Fibroblast of mammary gland (primary cell): ENCODE measurements at regions not wholly inside any gene's neighbourhood (a gene's known extent, or its start where the extent isn't known, plus 50 kb on each side); places are given as distances from the start of the nearest gene placed in this dataset.
"Not testable (repeated sequence)": the region's sequence is repeated elsewhere in the genome, so short reads cannot be mapped to it uniquely, and the experiment has no call there.

Source experiments
- DNase-seq: peaks from one replicate; pipeline ENCODE4 v3.0.0-alpha.2; 2010; ENCODE audit warnings: low read depth
- H3K4me3 ChIP-seq: 2 replicates; pipeline ENCODE4 v1.5.1; 2011; ENCODE audit warnings: low read depth, mild to moderate bottlenecking, low read length, moderate library complexity; ENCODE audit not compliant: control insufficient read depth
- TF ChIP-seq, protein P1 (sequence below): conservative IDR thresholded peaks from 2 replicates; pipeline ENCODE4 v1.5.1; 2011; ENCODE audit warnings: low read depth, low read length, inconsistent platforms; ENCODE audit not compliant: control insufficient read depth, insufficient read depth

DNA sequence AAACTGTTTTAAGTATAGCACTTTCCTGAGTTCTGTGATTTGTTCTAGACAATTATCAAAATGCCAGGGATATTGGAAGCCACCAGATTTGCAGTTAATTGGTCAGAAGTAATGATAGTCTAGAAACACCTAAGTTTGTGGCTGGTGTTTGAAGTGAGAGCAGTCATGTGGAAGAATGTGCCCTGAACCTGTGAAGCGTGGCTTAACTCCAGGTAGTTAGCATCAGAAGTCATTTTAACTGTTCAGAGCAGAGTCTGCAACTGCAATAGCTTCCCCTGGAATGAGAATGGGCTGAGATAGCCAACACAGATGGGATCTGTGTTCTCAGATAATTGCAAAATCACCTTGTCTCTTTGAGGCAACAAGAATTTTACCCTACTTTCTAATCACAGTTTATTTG lies 255.1 kb upstream of the GK2 start:
- H3K4me3 ChIP-seq: no peak overlapping the region
- TF ChIP-seq, protein P1, sequence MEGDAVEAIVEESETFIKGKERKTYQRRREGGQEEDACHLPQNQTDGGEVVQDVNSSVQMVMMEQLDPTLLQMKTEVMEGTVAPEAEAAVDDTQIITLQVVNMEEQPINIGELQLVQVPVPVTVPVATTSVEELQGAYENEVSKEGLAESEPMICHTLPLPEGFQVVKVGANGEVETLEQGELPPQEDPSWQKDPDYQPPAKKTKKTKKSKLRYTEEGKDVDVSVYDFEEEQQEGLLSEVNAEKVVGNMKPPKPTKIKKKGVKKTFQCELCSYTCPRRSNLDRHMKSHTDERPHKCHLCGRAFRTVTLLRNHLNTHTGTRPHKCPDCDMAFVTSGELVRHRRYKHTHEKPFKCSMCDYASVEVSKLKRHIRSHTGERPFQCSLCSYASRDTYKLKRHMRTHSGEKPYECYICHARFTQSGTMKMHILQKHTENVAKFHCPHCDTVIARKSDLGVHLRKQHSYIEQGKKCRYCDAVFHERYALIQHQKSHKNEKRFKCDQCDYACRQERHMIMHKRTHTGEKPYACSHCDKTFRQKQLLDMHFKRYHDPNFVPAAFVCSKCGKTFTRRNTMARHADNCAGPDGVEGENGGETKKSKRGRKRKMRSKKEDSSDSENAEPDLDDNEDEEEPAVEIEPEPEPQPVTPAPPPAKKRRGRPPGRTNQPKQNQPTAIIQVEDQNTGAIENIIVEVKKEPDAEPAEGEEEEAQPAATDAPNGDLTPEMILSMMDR: no peak
- DNase-seq: no peak

DNA sequence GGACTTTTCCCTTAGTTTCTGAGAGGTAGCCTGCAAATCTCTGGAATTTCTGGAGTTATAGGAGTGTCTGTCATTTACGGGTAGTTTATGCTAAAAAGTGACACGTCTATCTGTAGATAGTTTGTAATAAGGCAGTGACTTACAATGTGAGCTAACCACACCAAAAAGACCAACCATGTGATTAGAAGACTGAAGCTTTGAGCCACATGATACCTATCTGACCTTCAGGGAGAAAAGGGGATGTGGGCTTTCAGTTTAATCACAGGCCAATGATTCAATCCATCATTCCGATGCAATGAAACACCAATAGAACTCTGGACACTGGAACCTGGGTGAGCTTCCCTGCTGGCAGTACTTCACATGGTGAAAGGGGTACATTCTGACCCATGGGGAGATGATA lies 254.6 kb upstream of the GK2 start:
- no peak for DNase-seq
- TF ChIP-seq, protein P1: no peak
- no peak overlapping the region for H3K4me3 ChIP-seq

DNA sequence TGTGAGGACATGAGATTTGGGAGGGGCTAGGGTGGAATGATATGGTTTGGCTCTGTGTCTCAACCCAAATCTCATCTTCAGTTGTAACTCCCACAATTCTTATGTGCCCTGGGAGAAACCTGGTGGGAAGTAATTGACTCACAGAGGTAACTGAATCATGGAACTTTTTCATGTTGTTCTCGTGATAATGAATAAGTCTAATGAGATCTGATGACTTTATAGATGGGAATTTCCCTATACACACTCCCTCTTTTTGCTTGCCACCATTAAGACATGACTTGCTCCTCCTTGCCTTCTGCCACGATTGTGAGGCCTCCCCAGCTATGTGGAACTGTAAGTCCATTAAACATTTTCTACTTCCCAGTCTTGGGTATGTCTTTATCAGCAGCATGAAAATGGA lies 253.2 kb upstream of the GK2 start:
- DNase-seq: peak; percentile 24
- no peak overlapping the region for H3K4me3 ChIP-seq
- TF ChIP-seq, protein P1: no peak

DNA sequence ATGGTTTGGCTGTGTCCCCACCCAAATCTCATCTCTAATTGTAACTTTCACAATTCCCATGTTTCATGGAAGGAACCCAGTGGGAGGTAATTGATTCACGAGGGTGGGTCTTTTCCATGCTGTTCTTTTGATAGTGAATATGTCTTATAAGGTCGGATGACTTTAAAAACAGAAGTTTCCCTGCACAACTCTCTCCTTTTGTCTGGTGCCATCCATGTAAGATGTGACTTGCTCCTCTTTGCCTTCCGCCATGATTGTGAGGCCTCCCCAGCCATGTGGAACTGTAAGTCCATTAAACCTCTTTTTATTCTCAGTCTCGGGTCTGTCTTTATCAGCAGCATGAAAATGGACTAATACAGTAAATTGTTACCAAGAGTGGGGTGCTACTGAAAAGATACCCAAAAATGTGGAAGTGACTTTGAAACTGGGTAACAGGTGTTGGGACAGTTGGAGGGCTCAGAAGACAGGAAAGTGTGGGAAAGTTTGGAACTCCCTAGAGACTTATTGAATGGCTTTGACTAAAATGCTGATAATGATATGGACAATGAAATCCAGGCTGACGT lies 251.4 kb upstream of the GK2 start:
- not testable (repeated sequence) for H3K4me3 ChIP-seq, DNase-seq

DNA sequence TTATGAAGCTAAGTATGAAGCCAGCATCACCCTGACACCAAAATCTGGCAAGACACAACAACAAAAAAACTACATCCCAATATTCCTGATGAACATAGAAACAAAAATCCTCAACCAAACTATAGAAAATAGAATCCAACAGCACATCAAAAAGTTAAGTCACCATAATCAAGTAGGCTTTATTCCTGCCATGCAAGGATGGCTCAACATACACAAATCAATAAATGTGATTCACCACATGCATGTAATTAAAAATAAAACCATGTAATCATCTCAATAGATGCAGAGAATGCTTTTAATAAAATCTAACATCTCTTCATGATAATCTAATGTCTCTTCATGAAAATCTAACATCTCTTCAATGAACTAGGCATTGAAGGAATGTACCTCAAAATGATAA lies 249.4 kb upstream of the GK2 start:
- TF ChIP-seq, protein P1: no peak
- no peak overlapping the region for H3K4me3 ChIP-seq
- no peak for DNase-seq

DNA sequence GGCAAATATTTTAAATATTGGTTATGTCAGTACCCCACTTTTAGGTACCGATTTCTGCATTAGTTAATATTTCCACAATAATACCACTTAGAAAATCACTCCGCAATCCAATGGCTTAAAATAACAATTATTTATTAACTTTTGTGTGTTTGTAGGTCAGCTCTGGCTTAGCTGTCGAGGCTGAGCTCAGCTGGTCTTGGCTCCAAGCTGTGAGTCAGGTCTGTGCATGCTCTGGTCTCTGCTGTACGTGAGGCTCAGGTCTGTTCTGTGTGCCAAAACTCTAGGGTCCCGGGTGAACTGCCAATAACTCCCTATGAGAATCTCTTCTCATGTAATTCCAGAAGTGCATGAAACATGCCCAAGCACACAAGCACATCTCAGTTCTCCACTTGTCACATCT lies 245.8 kb upstream of the GK2 start:
- H3K4me3 ChIP-seq: no peak overlapping the region

DNA sequence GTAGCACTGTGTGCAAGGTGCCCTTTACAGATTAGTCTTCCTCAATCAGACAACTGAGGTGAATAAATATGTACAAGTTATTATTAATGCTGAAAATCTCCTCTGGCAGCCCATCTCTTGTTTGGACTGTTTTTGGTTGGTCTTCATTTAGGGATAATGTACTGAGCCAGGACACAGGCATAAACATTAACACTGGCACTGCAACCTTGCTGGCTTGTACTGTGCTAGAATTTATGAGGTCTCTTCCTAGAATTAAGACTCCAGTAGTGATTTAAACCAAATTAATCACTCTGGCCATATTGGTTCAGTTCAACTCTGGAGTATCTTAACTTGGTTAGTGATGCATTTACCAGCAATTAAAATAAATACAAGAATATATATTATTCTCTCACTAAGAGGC lies 244.7 kb upstream of the GK2 start:
- DNase-seq: no peak
- H3K4me3 ChIP-seq: no peak overlapping the region
- TF ChIP-seq, protein P1: no peak

More for the DNA sequence above, 245.8 kb upstream of the GK2 start:
- peak; percentile 13 for DNase-seq
- TF ChIP-seq, protein P1: no peak

DNA sequence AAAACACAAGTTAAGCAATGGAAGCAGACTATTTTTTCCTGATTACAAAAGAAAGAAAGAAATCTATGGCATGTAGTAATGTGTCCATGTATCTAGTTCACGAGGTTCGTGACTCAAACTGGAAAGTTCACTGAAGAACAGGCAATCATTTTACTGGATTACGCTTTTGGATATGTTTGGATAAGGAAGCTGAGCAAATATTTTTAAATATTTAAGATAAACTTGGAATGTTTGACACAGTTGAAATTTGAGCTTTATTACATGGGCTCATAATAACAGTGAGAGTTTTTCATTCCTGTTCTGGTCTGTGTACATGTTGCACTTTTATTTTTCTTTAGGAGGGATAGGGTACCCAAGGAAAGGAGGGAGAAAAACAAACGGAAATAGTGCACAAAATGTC lies 244.2 kb upstream of the GK2 start:
- peak; percentile 26 for DNase-seq
- TF ChIP-seq, protein P1: no peak
- no peak overlapping the region for H3K4me3 ChIP-seq
